ENCODE measurements at regions not wholly inside any gene's neighbourhood (a gene's known extent, or its start where the extent isn't known, plus 50 kb on each side); places are given as distances from the start of the nearest gene placed in this dataset.

GRCh38 chr5:156200938-156201787, 125.8 kb upstream of the SGCD start:
- TF ChIP-seq CTCF (IDR thresholded peaks at IDR 0.05; ENCODE audit: insufficient read depth, low read length, poor library complexity, severe bottlenecking) (no peak), EZH2phosphoT487 (conservative IDR thresholded peaks at IDR 0.05; ENCODE audit: low read length) (no peak)
